GM19468 (cell line): ENCODE measurements at regions not wholly inside any gene's neighbourhood (a gene's known extent, or its start where the extent isn't known, plus 50 kb on each side); places are given as distances from the start of the nearest gene placed in this dataset.

Source experiments
- ATAC-seq: cut with Tn5 transposase; IDR thresholded peaks from one replicate; pipeline ENCODE4 v1.9.1; 2021; ENCODE audit warnings: mild to moderate bottlenecking, moderate library complexity, moderate number of reproducible peaks; ENCODE audit not compliant: unreplicated experiment; ENCODE audit errors: extremely low read depth

GRCh38 chr20:22977047-22977785 is 57.9 kb upstream of the SSTR4 start:
- no peak for ATAC-seq

DNA sequence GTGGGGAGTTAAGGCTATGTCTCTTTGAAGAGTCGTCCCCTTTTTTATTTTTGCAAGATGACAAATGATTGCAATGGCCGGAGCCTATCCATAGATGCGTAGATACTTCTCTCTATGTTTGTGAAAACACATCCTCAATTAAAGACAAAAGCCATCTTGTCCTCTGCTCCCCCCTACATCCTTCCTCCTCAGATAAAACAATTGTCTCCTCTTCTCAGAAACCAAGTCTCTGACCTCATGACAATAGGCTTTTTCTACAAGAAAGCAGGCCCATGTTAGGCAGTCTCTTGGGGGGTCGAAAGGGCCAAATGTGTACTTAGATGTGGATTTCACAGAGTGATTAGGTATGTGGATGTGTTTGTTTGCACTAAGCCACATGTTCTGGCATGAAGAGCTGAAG is 51.1 kb upstream of the SSTR4 start:
- no peak for ATAC-seq

DNA sequence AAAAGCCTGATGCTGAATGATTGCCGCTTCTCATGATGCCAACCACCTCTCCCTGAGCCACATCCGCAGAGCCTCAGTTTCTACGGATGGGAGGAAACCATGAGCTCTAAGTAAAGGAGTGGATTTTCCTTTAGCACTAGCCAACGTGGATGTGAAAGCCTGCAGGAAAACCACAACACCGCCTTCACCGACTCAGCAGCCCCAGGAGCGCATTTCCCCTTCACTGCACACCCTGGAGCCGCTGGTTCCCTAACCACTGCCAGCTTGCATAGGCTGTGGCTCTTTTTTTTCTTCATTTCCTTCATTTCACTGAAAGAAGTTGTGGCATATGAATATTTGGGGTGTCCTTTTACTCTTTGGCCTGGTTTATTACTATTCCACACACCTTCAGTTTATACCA is 50.5 kb upstream of the SSTR4 start:
- no peak for ATAC-seq

- ATAC-seq, result no peak
Observed at GRCh38 chr20:22985239-22985778, 49.8 kb upstream of the SSTR4 start.
